HG02763 (cell line): ENCODE measurements at regions not wholly inside any gene's neighbourhood (a gene's known extent, or its start where the extent isn't known, plus 50 kb on each side); places are given as distances from the start of the nearest gene placed in this dataset.

Source experiments
- ATAC-seq: cut with Tn5 transposase; IDR thresholded peaks from one replicate; pipeline ENCODE4 v1.9.1; 2021; ENCODE audit warnings: mild to moderate bottlenecking, moderate library complexity; ENCODE audit not compliant: unreplicated experiment

- no peak for ATAC-seq
Observed at GRCh38 chr9:115362101-115362500, 244.1 kb upstream of the TNC start.

- no peak for ATAC-seq
Observed at GRCh38 chr9:115362640-115363039, 244.7 kb upstream of the TNC start.

- no peak for ATAC-seq
Observed at GRCh38 chr9:115364991-115365390, 247.0 kb upstream of the TNC start.

- ATAC-seq, result no peak
Observed at GRCh38 chr9:115367321-115367720, 249.4 kb upstream of the TNC start.

GRCh38 chr9:115367780-115368525 lies 250.0 kb upstream of the TNC start:
- ATAC-seq, result no peak

- no peak for ATAC-seq
Observed at GRCh38 chr9:115369322-115369957, 251.5 kb upstream of the TNC start.

GRCh38 chr9:115373000-115373709 lies 255.2 kb upstream of the TNC start:
- peak; percentile 85 for ATAC-seq

- ATAC-seq, result no peak
Observed at GRCh38 chr9:115373710-115374045, 255.7 kb upstream of the TNC start.

GRCh38 chr9:115374724-115375268 lies 256.8 kb upstream of the TNC start:
- ATAC-seq, result no peak

GRCh38 chr9:115378241-115378640 lies 260.3 kb upstream of the TNC start:
- ATAC-seq, result no peak

GRCh38 chr9:115378758-115379157 lies 260.8 kb upstream of the TNC start:
- ATAC-seq, result no peak

GRCh38 chr9:115379719-115380118 lies 261.8 kb upstream of the TNC start:
- ATAC-seq, result no peak

GRCh38 chr9:115382865-115383264 lies 264.9 kb upstream of the TNC start:
- ATAC-seq, result no peak

GRCh38 chr9:115385383-115386122 lies 267.6 kb upstream of the TNC start:
- ATAC-seq, result no peak

GRCh38 chr9:115386963-115387770 lies 269.2 kb upstream of the TNC start:
- no peak for ATAC-seq

GRCh38 chr9:115391168-115391825 lies 273.3 kb upstream of the TNC start:
- ATAC-seq, result no peak

- ATAC-seq, result no peak
Observed at GRCh38 chr9:115393976-115394775, 276.2 kb upstream of the TNC start.

- ATAC-seq, result no peak
Observed at GRCh38 chr9:115395511-115396021, 277.6 kb upstream of the TNC start.

GRCh38 chr9:115396071-115396529 lies 278.1 kb upstream of the TNC start:
- ATAC-seq, result no peak
